HG02852 (cell line): ENCODE measurements at regions not wholly inside any gene's neighbourhood (a gene's known extent, or its start where the extent isn't known, plus 50 kb on each side); places are given as distances from the start of the nearest gene placed in this dataset.
"Not testable (repeated sequence)": the region's sequence is repeated elsewhere in the genome, so short reads cannot be mapped to it uniquely, and the experiment has no call there.

Experiments
- ATAC-seq: cut with Tn5 transposase; IDR thresholded peaks from one replicate; pipeline ENCODE4 v1.9.1; 2021; ENCODE audit warnings: mild to moderate bottlenecking, moderate library complexity; ENCODE audit not compliant: unreplicated experiment

DNA sequence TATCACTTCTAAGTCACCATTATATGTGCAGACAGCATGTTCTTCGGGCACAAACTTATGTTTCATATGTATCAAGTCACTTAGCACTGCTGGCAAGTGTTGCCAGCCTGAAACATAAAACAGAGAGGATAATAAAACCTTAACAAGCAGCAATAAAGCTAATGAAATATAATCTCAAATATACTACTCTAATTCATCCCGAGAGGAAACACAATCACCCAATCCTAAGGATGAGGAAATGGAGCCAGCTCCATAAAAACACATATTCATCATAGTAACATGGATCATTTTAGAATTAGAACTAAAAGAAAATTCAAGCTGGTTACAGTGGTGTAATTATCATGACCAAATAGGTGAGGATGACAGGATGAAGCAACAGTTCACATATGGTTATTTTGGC lies 1072.7 kb downstream of the EPHA3 start:
- ATAC-seq: no peak

DNA sequence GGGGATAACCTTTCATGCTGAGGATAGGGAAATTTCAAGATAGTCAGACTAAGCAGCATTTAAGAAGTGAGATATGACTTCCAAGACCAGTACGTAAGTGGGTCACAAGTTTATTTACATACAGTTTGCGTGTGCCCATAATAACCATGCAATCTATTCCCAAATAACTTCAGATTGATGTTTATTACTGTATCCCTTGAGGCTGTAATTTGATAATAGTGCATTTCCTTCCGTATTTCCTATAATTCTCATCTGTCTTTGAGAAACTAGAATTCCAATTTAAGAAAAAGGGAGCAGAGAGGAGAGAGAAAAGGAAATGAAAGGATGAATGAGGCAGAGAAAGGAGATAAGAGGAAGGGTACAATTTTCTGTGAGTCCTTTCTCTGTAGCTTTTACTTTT lies 1073.1 kb downstream of the EPHA3 start:
- ATAC-seq: no peak

DNA sequence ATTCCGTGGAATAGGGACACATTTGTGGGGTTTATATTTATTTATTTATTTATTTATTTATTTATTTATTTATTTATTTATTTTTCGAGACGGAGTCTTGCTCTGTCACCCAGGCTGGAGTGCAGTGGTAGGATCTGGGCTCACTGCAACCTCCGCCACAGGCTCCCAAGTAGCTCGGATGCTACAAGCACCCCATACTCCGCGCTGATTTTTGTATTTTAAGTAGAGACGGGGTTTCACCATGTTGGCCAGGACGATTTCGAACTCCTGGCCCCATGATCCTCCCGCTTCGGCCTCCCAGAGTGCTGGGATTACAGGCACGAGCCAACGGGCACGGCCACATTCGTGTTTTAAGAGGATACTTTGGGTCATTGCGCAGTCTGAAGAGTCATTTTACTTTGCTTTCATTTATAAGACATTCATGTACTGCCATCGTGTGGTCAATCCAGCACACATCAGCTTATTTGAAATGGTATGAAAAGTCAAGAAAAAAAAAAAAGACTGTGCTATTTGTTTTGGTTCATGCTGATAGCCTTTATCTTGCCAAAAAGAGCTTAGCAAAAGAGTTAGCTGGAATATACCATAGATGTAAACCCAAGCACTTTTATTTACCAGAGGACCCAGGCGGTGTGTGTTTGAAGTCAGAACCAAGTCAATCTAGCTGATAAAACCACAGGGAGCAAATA lies 1075.0 kb downstream of the EPHA3 start:
- peak; percentile 98 for ATAC-seq

DNA sequence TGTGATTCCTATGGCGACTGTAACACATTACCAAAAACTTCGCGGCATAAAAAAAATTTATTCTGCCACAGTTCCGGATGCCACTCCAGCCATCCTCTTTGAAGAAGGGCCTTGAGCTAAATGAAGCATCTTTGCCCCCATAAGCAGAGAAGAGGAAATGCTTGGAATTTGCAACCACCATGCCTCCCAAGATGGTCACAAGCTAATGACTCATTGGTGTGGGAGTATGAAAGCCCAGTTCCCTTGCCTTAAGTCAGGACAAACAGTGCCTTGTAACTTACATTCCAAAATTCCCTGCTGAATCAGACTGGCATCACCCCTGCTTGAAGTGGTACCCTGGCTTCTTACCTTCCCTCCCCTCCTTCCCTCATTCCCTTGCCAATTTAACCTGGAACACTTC lies 1077.4 kb downstream of the EPHA3 start:
- ATAC-seq: no peak

DNA sequence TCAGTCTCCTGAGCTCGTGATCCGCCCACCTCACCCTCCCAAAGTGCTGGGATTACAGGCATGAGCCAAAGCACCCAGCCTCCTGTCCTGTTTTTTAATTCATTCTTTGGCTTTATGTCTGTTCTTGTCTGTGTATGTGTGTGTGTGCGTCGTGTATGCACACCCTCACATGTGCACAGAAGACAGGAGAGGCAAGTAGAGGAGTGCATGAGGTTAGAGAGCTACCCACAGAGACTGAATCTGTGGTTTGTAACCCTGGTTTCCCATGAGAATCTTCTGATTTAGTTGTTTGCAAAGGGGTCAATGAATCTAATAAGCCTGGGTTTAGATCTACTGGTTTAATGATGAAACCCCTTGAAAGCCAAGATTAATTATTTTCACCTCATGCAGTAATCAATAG lies 1090.0 kb downstream of the EPHA3 start:
- not testable (repeated sequence) for ATAC-seq

DNA sequence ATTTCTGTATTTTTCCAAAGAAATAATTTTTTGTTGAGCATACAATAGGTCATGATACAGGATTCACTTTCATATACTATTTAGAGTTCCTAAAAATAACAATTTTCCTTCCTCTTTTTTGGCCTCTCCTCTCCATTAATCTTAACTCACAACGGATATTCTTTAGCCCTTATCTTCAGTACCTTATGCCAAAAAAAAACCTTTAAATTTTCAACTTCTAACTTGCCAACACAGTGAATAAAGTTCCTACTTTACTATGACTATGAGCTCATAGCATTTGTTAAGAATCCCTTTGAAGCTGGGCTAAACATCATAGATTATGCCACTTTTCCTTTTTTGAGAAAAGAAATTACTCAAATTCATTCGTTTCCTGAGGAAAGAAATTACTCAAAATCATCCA lies 1095.5 kb downstream of the EPHA3 start:
- ATAC-seq: not testable (repeated sequence)

DNA sequence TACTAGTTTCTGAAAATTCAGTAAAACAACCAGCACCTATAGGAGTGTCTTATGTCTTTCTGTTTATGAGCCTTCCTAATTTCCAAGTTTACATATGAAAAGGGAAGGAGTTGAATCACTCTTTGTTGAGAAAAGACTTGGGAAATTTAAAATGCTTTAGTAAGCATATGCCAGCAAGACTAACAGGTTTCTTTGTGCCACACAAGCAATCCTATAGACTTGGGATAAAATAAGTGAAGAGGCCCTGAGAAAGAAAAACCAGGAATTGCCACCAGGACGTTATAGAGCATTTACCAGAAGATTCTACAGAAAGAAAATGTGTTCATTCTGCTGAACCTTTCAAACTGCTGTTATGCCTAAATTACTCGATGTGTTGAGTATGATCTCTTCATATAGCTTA lies 1099.1 kb downstream of the EPHA3 start:
- not testable (repeated sequence) for ATAC-seq

DNA sequence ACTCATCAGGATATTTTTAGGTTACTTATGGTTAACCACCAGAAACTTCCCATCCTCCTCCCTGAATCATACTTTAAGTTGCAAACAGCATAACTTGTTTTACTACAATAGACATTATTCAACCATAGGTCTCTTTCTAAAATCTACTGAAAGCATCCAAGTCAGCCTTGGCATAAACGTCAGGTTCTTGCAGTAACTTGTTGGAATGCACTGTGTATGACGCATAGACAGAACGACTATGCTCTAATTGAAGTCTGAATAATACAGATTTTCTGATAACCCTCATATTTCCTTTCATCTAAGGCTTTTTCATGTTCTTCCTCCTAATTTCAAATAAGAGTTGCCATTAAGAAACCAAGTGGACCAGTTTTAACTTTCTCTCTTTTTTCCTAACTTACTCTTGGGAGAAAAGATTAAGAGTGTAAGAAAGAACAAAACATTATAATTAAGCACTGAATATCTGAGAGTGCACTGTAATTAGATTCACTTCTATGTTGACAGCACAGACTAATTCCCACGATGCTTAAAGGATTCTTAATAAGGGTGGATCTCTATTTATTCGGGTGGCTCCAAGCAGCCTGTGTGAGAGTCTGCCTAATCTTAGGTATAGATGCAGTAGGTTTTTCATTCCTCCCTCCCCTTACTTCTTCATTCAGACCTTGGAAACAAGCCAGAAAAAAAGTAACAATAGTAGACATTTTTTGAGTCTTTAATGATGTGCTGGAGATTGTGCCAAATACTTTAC lies 1100.1 kb downstream of the EPHA3 start:
- not testable (repeated sequence) for ATAC-seq

DNA sequence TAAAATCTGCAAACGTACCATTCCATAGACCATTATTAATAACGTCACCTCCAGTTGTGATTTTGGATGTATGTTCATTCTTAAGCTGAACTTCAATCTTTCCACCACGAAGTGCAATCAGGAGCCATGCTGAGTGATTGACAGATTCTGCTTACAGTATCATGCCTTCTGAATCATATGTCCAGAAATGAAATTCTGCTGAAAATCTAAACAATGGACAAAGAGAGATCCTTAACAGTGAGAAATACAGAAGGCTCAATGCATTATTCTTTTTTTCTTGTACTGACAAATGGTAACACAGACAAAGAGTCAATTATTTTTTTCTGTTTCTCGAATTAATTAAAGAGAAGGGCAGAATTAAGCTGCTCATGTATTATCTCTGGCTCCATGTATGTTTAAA lies 1114.5 kb downstream of the EPHA3 start:
- ATAC-seq: no peak

DNA sequence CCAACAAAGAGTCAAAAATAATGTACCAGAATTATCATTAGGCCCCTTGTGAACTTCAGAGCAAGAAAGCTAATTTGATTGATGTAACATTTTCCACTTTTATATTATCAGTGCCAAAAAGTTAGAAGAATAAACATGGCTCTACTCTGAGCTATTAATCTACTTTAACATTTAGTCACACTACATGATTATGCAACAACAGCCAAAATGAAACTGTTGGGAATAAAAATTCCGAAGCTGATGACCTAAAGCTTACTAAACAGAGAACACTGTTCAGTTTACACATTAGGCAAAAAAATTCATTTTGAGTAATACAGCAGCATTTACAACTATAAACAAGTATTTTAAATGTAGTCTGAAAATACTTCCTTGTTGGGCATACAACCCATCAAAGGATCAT lies 1134.1 kb downstream of the EPHA3 start:
- no peak for ATAC-seq

DNA sequence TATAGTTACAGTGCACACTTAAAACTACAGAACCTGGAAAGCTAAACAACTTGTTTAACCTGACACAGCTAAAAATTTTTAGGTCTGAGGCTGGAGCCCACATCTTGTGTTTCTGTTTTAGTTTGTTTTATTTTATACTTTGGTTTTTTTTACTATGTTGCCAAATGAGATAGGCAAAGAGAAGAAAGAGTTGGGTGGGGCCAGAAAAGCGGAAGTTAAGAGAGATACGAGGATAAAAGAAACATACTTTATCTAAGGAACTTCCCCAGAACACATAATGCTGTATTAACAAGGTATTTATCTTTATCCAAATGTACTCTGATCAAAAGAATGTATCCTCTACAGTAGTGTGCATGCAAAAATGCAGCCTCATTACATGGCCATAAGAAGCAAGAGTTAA lies 1145.7 kb downstream of the EPHA3 start:
- ATAC-seq: no peak

DNA sequence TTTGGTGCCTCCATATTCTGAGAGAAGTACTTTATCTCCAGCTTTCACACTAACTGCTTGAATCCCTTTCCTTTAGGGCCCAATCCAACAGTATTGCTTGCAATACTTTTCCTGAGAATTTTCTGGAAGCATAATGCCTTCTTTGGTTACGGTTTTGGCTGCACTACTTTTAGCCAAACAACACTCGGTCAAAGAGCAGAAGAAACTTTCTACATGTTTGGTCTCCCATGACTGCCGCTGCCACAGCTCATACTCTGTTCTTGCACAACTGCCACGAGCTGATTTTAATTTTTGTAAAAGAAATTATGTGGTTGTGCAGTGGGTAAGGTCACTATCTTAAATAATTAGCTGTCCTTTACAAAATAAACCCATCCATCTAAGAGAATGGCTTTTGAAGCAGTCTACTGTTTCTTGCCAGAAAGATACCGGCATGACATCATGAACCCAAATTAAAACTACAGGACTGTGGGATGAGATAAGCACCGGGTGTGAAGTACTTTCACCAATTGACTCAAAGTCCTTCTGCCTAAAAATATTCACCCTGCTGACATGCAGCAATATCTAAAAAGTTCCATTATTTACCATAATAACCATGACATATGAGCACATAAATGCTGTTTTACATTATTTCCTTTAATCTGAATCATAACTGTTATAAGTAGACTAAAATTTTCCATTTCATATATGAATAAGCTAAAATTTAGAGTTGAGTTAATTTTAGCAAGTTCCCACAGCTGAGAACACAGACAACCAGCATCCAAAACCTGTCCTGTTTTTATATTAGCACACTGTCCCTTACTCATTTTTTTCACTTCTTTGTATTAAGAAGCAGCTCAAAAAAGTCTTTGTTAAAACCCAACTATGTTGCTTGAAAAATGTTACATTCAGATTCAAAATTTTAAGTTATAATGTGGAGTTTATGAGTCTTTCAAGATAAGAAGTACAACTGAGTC lies 1154.3 kb downstream of the EPHA3 start:
- ATAC-seq: no peak
